ENCODE measurements at regions not wholly inside any gene's neighbourhood (a gene's known extent, or its start where the extent isn't known, plus 50 kb on each side); places are given as distances from the start of the nearest gene placed in this dataset.

DNA sequence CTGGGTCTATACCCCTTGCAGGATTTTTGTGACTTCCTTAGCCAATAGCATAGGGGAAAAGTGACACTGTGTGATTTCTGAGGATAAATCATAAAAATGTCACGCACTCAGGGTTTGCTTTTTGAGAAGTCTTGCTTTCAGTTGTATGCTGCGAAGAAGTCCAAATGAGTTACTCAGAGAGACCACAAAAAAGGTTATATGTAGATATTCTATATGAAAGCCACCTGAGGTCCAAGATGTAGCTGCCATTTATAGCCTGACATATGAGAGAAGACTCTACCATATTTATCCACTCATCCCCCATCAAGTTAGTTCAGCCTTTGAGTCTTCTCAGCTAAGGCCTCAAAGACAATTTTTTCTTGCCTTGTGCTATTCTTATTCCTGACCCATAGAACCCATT lies 488.3 kb upstream of the MAP2 start:
- no peak for TF ChIP-seq POLR2AphosphoS5 (IDR thresholded peaks at IDR 0.05; ENCODE audit: borderline replicate concordance, low read depth, low read length)
- TF ChIP-seq EZH2 (IDR thresholded peaks at IDR 0.05), result no peak
